Tibial nerve (tissue), 4 donors: ENCODE measurements at regions not wholly inside any gene's neighbourhood (a gene's known extent, or its start where the extent isn't known, plus 50 kb on each side); places are given as distances from the start of the nearest gene placed in this dataset.

Experiments used
- DNase-seq, 2 donors: peaks; one replicate each; pipeline ENCODE4 v3.0.0-alpha.2; 2019; ENCODE audit warnings: low spot score in 2 of 2
- H3K27ac ChIP-seq, 4 donors: fragments of 200-600 bp; sonication (generic) in 3 of 4; one replicate each; pipeline ENCODE4 v1.5.1; 2017 to 2019; ENCODE audit warnings: mild to moderate bottlenecking in 1 of 4
- H3K27me3 ChIP-seq, 2 donors: fragments of 200-600 bp; sonication (generic) in 1 of 2; one replicate each; pipeline versions ENCODE4 v1.5.1 to v1.6.0; 2017 to 2019
- H3K36me3 ChIP-seq, 3 donors: fragments of 200-600 bp; sonication (generic); one replicate each; pipeline ENCODE4 v1.5.1; 2018 to 2019
- H3K4me1 ChIP-seq, 4 donors: fragments of 200-600 bp; sonication (generic) in 3 of 4; one replicate each; pipeline ENCODE4 v1.5.1; 2017 to 2019
- H3K4me3 ChIP-seq, 4 donors: fragments of 200-600 bp; sonication (generic) in 3 of 4; one replicate each; pipeline ENCODE4 v1.5.1; 2017 to 2019; ENCODE audit warnings: mild to moderate bottlenecking in 1 of 4, moderate library complexity in 1 of 4
- H3K9me3 ChIP-seq, 4 donors: fragments of 200-600 bp; sonication (generic) in 3 of 4; one replicate each; pipeline ENCODE4 v1.5.1; 2017 to 2019
- EP300 ChIP-seq, 2 donors: sonication (generic); formaldehyde crosslinking; IDR thresholded peaks; one replicate each; pipeline ENCODE4 v1.6.1; 2017; ENCODE audit warnings: antibody characterized with exemption in 2 of 2, mild to moderate bottlenecking in 1 of 2
- POLR2A ChIP-seq, 2 donors: fragments of 450-650 bp; IDR thresholded peaks; one replicate each; pipeline ENCODE4 v1.6.1; 2017; ENCODE audit warnings: antibody characterized with exemption in 2 of 2, mild to moderate bottlenecking in 2 of 2, moderate library complexity in 2 of 2
- WGBS, 2 donors: methylation state at CpG; one replicate each; pipeline ENCODE4 v1.1.5; 2018; 5-methylcytosine and 5-hydroxymethylcytosine counted together
- TF ChIP-seq, protein P1 (sequence below), 5 experiments: fragments of 200-600 bp in 3 of 5; fragments of 450-650 bp in 2 of 5; sonication (generic) in 3 of 5; IDR thresholded peaks; one replicate each; pipeline ENCODE4 v1.5.1; 2016 to 2019; ENCODE audit warnings: antibody characterized with exemption in 5 of 5, mild to moderate bottlenecking in 3 of 5, moderate library complexity in 2 of 5

DNA sequence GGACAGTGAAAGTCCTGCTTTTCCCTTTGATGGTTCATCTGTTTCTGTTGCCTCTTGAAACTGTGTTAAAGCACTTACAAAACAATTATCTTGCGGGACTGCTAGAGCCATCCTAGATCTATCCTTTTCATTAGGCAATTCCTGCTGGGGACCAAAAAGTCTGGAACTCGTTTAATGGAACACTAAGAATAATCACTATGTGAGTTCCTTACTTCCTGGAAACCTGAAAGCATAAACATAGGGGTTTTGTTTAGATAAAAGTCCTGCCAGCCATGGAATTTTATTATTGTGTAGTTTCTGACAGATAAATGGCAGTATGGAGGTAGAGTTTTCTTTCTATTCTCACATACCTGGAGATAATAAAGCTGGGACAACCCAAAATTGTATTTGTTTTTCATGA lies 1133.3 kb downstream of the SORCS3 start:
- TF ChIP-seq, protein P1, sequence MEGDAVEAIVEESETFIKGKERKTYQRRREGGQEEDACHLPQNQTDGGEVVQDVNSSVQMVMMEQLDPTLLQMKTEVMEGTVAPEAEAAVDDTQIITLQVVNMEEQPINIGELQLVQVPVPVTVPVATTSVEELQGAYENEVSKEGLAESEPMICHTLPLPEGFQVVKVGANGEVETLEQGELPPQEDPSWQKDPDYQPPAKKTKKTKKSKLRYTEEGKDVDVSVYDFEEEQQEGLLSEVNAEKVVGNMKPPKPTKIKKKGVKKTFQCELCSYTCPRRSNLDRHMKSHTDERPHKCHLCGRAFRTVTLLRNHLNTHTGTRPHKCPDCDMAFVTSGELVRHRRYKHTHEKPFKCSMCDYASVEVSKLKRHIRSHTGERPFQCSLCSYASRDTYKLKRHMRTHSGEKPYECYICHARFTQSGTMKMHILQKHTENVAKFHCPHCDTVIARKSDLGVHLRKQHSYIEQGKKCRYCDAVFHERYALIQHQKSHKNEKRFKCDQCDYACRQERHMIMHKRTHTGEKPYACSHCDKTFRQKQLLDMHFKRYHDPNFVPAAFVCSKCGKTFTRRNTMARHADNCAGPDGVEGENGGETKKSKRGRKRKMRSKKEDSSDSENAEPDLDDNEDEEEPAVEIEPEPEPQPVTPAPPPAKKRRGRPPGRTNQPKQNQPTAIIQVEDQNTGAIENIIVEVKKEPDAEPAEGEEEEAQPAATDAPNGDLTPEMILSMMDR (IDR thresholded peaks at IDR 0.05): no peak
- no peak for TF ChIP-seq POLR2A (IDR thresholded peaks at IDR 0.05)
- no peak for TF ChIP-seq EP300 (IDR thresholded peaks at IDR 0.05)
- Histone ChIP-seq H3K36me3 (no peaks in the 10 kb centered on the region), H3K9me3 (no peaks in the 10 kb centered on the region), H3K27ac (no peak overlapping the region), H3K27me3 (no peaks in the 10 kb centered on the region), H3K4me1 (no peaks in the 10 kb centered on the region), H3K4me3 (no peak overlapping the region)
- 23 to 25% methylated on average over 2 of the region's 2 CpGs for WGBS, 2 donors
- no peak for DNase-seq

DNA sequence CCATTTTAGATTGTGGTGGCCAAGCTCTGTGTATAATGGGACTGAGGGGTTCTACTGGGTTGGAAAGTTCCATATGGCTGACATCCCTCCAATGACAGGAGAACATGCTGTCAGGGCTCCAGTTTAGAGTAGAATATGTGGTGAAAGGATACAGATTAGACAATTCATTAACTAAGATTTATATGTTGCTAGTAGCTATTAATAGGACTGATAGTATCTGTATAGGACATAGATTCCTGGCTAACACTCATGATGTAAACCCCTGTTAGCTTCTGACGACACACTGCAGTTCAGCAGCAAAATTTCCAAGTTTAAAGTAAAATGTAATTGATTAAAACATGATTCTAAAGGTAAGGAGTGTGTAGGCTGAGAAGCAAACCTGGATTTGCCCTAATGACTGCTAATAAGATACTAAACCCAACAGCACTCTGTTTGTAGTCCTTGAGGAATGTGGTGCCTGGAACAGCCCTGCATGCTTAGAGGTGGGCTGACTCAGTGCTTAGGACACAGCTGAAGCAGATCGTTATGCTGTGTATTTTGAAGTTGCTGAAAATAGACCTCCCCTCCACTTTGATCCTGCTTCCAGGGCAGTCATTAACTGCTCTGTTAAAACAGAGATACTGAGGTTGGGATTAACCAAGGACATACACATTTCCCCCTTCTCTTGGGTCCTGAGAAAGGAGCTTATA lies 1129.6 kb downstream of the SORCS3 start:
- no peaks in the 10 kb centered on the region for H3K4me1 ChIP-seq
- no peak overlapping the region for H3K27ac ChIP-seq
- H3K9me3 ChIP-seq: no peaks in the 10 kb centered on the region
- H3K27me3 ChIP-seq: no peaks in the 10 kb centered on the region
- no peak for DNase-seq
- TF ChIP-seq POLR2A (IDR thresholded peaks at IDR 0.05) (no peak), EP300 (IDR thresholded peaks at IDR 0.05) (no peak)
- TF ChIP-seq, protein P1 (IDR thresholded peaks at IDR 0.05): no peak
- no peaks in the 10 kb centered on the region for H3K36me3 ChIP-seq
- H3K4me3 ChIP-seq: no peak overlapping the region
- 34 to 42% methylated on average over 2 of the region's 2 CpGs for WGBS, 2 donors

DNA sequence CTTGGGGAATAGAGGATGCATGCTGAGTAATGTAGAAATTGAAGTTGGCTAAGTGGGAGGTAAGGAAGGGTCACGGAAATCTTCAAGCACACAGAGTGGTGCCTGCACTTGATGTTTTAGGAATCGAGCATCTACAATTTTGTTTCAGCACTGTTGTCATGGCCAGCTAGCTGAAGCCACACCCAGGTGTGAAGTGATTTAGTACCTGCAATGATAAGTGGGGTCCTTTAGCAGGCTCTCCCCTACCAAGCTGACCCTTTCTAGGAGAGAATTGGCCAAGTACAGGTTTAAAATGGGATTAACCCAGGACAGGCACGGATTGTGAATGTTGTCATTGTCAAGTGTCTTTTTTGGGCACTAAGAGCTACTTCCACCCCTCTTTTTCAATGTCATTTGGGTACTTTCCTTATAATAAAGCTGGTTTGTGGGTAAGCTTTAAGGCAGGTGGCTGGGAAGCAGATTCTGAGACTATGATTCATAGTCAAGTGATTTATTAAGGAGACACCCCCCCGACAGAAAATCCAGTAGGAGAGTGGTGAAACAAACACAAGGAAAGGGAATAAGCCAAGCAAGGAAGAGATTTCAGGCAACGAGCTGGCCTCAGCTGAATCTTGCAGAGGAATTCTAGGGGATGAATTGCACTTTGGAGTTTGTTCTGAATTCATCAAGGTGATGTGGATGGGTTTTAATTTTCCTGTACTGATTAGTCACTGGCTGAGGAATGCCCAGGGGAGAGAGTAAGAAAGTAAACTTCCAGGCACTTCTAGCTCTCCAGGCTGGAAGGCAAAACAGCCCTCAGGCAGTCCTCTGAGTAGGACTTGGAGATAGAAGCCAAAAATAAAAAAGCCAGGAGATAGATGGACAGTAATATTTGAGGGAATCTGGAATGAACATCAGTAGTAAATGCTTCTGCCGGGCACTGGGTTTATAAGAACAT lies 1128.4 kb downstream of the SORCS3 start:
- Histone ChIP-seq H3K27me3 (no peaks in the 10 kb centered on the region), H3K4me3 (no peak overlapping the region), H3K27ac (no peak overlapping the region), H3K9me3 (no peaks in the 10 kb centered on the region), H3K4me1 (no peaks in the 10 kb centered on the region), H3K36me3 (no peaks in the 10 kb centered on the region)
- TF ChIP-seq POLR2A (IDR thresholded peaks at IDR 0.05): no peak
- TF ChIP-seq EP300 (IDR thresholded peaks at IDR 0.05): no peak
- TF ChIP-seq, protein P1 (IDR thresholded peaks at IDR 0.05): no peak
- DNase-seq: no peak
- WGBS, 2 donors: 36 to 45% methylated on average over 6 of the region's 6 CpGs

DNA sequence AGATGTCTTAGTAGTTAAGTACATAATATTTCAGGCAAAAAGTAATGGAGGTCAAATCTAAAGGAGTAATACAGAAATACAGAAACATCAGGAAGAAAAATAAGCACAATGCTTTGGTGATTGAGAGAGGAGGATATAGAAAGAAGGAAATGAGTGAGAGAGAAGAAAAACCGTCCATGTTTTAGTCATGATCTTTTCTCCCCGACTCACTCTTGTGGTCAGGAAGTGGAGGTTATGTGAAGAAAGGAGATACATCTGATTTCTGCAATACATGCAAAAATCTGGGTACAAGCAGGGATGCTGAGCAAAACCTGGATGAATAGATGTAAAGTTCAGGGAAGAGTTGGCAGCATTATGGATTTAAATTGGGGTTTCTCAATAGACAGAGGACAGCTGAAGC lies 1122.5 kb downstream of the SORCS3 start:
- Histone ChIP-seq H3K4me1 (no peaks in the 10 kb centered on the region), H3K27me3 (no peaks in the 10 kb centered on the region), H3K36me3 (no peaks in the 10 kb centered on the region), H3K9me3 (no peaks in the 10 kb centered on the region), H3K27ac (no peak overlapping the region), H3K4me3 (no peak overlapping the region)
- TF ChIP-seq POLR2A (IDR thresholded peaks at IDR 0.05) (no peak), EP300 (IDR thresholded peaks at IDR 0.05) (no peak)
- TF ChIP-seq, protein P1 (IDR thresholded peaks at IDR 0.05): no peak
- no peak for DNase-seq
- 61 to 72% methylated on average over 2 of the region's 2 CpGs for WGBS, 2 donors
